GM12878 (cell line): ENCODE measurements at regions not wholly inside any gene's neighbourhood (a gene's known extent, or its start where the extent isn't known, plus 50 kb on each side); places are given as distances from the start of the nearest gene placed in this dataset.

Source experiments
- ATAC-seq: fragments of 200-7000 bp; cut with Tn5 transposase; 3 replicates; pipeline ENCODE4 v1.9.1; 2020; ENCODE audit warnings: mild to moderate bottlenecking, moderate library complexity
- BruUV-seq: library from RNA; stranded (reverse); fragments of 400-500 nt; replicated peaks from 2 replicates; lab custom pipeline; 2021; lab: Mats Ljungman, UMichigan
- CTCF ChIA-PET: fragments of 300-600 bp; sonication (Branson Sonifier 250); formaldehyde crosslinking; extraction: SDS; loops from one replicate; lab custom pipeline; 2021; ENCODE audit warnings: inconsistent platforms; lab: Yijun Ruan, JAX
- POLR2A ChIA-PET: fragments of 350-600 bp; formaldehyde crosslinking; extraction: SDS; loops from one replicate; lab custom pipeline; 2021; ENCODE audit warnings: inconsistent platforms; lab: Charles Lee
- RAD21 ChIA-PET: fragments of 300-600 bp; sonication (Branson Sonifier 250); formaldehyde crosslinking; loops from one replicate; lab custom pipeline; 2023; ENCODE audit warnings: antibody characterized with exemption; ENCODE audit not compliant: unreplicated experiment; lab: Charles Lee
- SMC1A ChIA-PET: fragments of 300-600 bp; sonication (Branson Sonifier 250); formaldehyde crosslinking; loops from one replicate; lab custom pipeline; 2023; ENCODE audit not compliant: unreplicated experiment, uncharacterized antibody; lab: Charles Lee
- DNase-seq: peaks from one replicate; pipeline ENCODE4 v3.0.0-alpha.2; 2011; ENCODE audit warnings: low read depth, low spot score
- FAIRE-seq: peaks from 3 replicates; lab custom pipeline; 2011; peaks lifted over from hg19 to GRCh38; lab: Jason Lieb, UNC
- H2AFZ ChIP-seq: 2 replicates; pipeline ENCODE4 v1.6.0; 2011; ENCODE audit warnings: low read depth, low read length, control low read depth; ENCODE audit not compliant: control insufficient read depth
- H3K27ac ChIP-seq: 2 replicates; pipeline ENCODE4 v1.5.1; 2011; ENCODE audit warnings: control low read depth; ENCODE audit not compliant: control insufficient read depth, insufficient read depth
- H3K27me3 ChIP-seq, 2 experiments: replicated peaks in 1 of 2; 2 replicates each; pipeline versions ENCODE4 v1.6.0 to v1.6.1; 2011; ENCODE audit warnings: low read length in 1 of 2; ENCODE audit not compliant: control insufficient read depth in 2 of 2, insufficient read depth in 2 of 2
- H3K36me3 ChIP-seq, 2 experiments: 2 replicates each; pipeline ENCODE4 v1.5.1; 2011; ENCODE audit warnings: low read length in 1 of 2; ENCODE audit not compliant: control insufficient read depth in 2 of 2, insufficient read depth in 2 of 2
- H3K4me1 ChIP-seq: 2 replicates; pipeline ENCODE4 v1.6.1; 2011; ENCODE audit warnings: mild to moderate bottlenecking, low read length, moderate library complexity, mixed read lengths; ENCODE audit not compliant: control insufficient read depth, insufficient read depth
- H3K4me2 ChIP-seq: 2 replicates; pipeline ENCODE4 v1.6.0; 2011; ENCODE audit warnings: control low read depth; ENCODE audit not compliant: control insufficient read depth, insufficient read depth
- H3K4me3 ChIP-seq: fragments of 200-600 bp; sonication (generic); 2 replicates; pipeline ENCODE4 v1.5.1; 2016
- H3K79me2 ChIP-seq: 2 replicates; pipeline ENCODE4 v1.6.0; 2011; ENCODE audit warnings: low read length; ENCODE audit not compliant: control insufficient read depth, insufficient read depth
- H3K9ac ChIP-seq: 2 replicates; pipeline ENCODE4 v1.8.0; 2011; ENCODE audit warnings: low read length, control low read depth, mixed read lengths; ENCODE audit not compliant: control insufficient read depth, insufficient read depth
- H3K9me3 ChIP-seq: replicated peaks from 3 replicates; pipeline ENCODE4 v1.5.1; 2011; ENCODE audit warnings: mild to moderate bottlenecking, low read length; ENCODE audit not compliant: control insufficient read depth, insufficient read depth
- H4K20me1 ChIP-seq: 2 replicates; pipeline ENCODE4 v1.6.0; 2011; ENCODE audit not compliant: control insufficient read depth, insufficient read depth
- CHD4 ChIP-seq: fragments of 200-600 bp; sonication (generic); IDR thresholded peaks from 2 replicates; pipeline ENCODE4 v1.6.1; 2016; ENCODE audit warnings: mild to moderate bottlenecking
- EP300 ChIP-seq, 2 experiments: fragments of 150-350 bp in 1 of 2; IDR thresholded peaks; 2 replicates each; pipeline ENCODE4 v1.6.1; 2011 to 2012; ENCODE audit warnings: low read depth in 2 of 2, low read length in 2 of 2, borderline replicate concordance in 1 of 2, improper control_type of control experiment in 1 of 2, inconsistent platforms in 1 of 2; ENCODE audit not compliant: control insufficient read depth in 1 of 2
- EZH2 ChIP-seq: IDR thresholded peaks from 2 replicates; pipeline ENCODE4 v1.6.1; 2012; ENCODE audit warnings: low read depth, mild to moderate bottlenecking, control low read depth, inconsistent platforms, low read length, borderline replicate concordance; ENCODE audit not compliant: control insufficient read depth
- MEF2B ChIP-seq: fragments of 450-650 bp; IDR thresholded peaks from 2 replicates; pipeline ENCODE4 v1.6.1; 2018; ENCODE audit warnings: mild to moderate bottlenecking, moderate library complexity; ENCODE audit not compliant: partially characterized antibody, poor library complexity, severe bottlenecking
- MYB ChIP-seq: fragments of 150-350 bp; IDR thresholded peaks from 2 replicates; pipeline ENCODE4 v1.6.1; 2014; ENCODE audit warnings: mild to moderate bottlenecking, low read depth, low read length, borderline replicate concordance
- NRF1 ChIP-seq: conservative IDR thresholded peaks from 2 replicates; pipeline ENCODE4 v1.6.1; 2011; ENCODE audit warnings: mild to moderate bottlenecking, low read depth, low read length, improper control_type of control experiment
- POLR2AphosphoS5 ChIP-seq: IDR thresholded peaks from 2 replicates; pipeline ENCODE4 v1.6.1; 2011; ENCODE audit warnings: mild to moderate bottlenecking, low read length, inconsistent platforms
- POU2F2 ChIP-seq: IDR thresholded peaks from 3 replicates; pipeline ENCODE4 v1.6.1; 2011; ENCODE audit warnings: low read depth, mild to moderate bottlenecking, low read length, borderline replicate concordance
- RELA ChIP-seq: fragments of 450-650 bp; IDR thresholded peaks from 2 replicates; pipeline ENCODE4 v1.8.0; 2014; ENCODE audit warnings: borderline replicate concordance; ENCODE audit not compliant: partially characterized antibody
- SIN3A ChIP-seq: IDR thresholded peaks from 2 replicates; pipeline ENCODE4 v1.6.1; 2012; ENCODE audit warnings: low read depth, low read length, improper control_type of control experiment
- SMAD5 ChIP-seq: IDR thresholded peaks from 2 replicates; pipeline ENCODE4 v1.6.1; 2016; ENCODE audit warnings: antibody characterized with exemption, low read depth
- STAT1 ChIP-seq: fragments of 450-650 bp; conservative IDR thresholded peaks from 2 replicates; pipeline ENCODE4 v1.6.1; 2014; ENCODE audit warnings: antibody characterized with exemption, mild to moderate bottlenecking
- ZNF217 ChIP-seq: fragments of 450-650 bp; IDR thresholded peaks from 2 replicates; pipeline ENCODE4 v1.6.1; 2017; ENCODE audit warnings: antibody characterized with exemption, mild to moderate bottlenecking
- WGBS: methylation state at CpG from one replicate; pipeline ENCODE4 v1.1.6; 2016; ENCODE audit warnings: low lambda C conversion rate; ENCODE audit not compliant: insufficient replicate concordance, insufficient coverage; ENCODE audit errors: missing lambda C conversion rate; 5-methylcytosine and 5-hydroxymethylcytosine counted together
- in situ Hi-C: fragments of 300-500 bp; cut with MboI; formaldehyde crosslinking; loops from 9 replicates; pipeline ENCODE4 v1.14.3; 2018; ENCODE audit warnings: mixed read lengths
- intact Hi-C: fragments of 100-400 bp; cut with micrococcal nuclease; formaldehyde crosslinking; loops from one replicate; pipeline ENCODE4 v1.14.2; 2022; ENCODE audit not compliant: unreplicated experiment
- TF ChIP-seq, protein P1 (sequence below): fragments of 150-350 bp; IDR thresholded peaks from 2 replicates; pipeline ENCODE4 v1.6.1; 2014; ENCODE audit warnings: mild to moderate bottlenecking, low read depth, low read length
- TF ChIP-seq, protein P2 (sequence below): fragments of 450-650 bp; IDR thresholded peaks from 2 replicates; pipeline ENCODE4 v1.6.1; 2018; ENCODE audit warnings: borderline replicate concordance, mild to moderate bottlenecking; ENCODE audit not compliant: partially characterized antibody
- TF ChIP-seq, protein P3 (sequence below): fragments of 450-650 bp; IDR thresholded peaks from 2 replicates; pipeline ENCODE4 v1.6.1; 2018; ENCODE audit warnings: mild to moderate bottlenecking, low read depth, moderate library complexity; ENCODE audit not compliant: partially characterized antibody
- TF ChIP-seq, protein P4 (sequence below): fragments of 450-650 bp; IDR thresholded peaks from 2 replicates; pipeline ENCODE4 v1.6.1; 2017; ENCODE audit warnings: borderline replicate concordance

DNA sequence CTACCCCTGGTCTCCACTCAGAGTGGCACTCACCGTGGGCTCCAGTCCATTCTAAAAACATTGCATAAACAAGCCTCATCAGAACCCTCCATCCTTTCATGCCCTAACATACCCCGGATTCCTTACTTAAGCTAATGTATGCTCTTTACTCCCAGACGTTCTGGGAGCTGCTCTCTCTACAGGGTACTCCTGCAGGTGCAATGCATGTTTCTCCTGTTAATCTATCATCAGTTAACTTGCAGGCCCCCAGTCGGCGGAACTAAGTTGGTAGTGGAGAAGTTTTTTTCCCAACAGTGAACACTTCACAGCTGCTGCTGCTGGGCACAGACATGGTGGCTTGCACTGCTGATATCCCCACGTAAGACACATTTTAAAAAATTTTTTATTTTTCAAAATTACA lies 161.6 kb upstream of the FAT1 start:
- ChIA-PET CTCF (no interaction called here), POLR2A (no interaction called here), SMC1A (interaction anchor here (0.8 to 1.5 kb wide), 2 partner anchors 10 to 12 kb away, joined by 3 to 5 read pairs; no protein-coding TSS in a partner anchor), RAD21 (no interaction called here)
- Histone ChIP-seq H3K27ac (no peak overlapping the region), H4K20me1 (no peaks in the 10 kb centered on the region), H2AFZ (no peak overlapping the region), H3K4me1 (no peaks in the 10 kb centered on the region), H3K36me3 (no peaks in the 10 kb centered on the region), H3K4me2 (no peak overlapping the region), H3K9ac (no peak overlapping the region), H3K27me3 (no peaks in the 10 kb centered on the region), H3K4me3 (no peak overlapping the region), H3K79me2 (no peaks in the 10 kb centered on the region), H3K9me3 (no peaks in the 10 kb centered on the region; the same call in 2 of the 3 replicates)
- in situ Hi-C loops = no loop called here
- ATAC-seq = no peak
- no peak for DNase-seq
- no peak for FAIRE-seq
- no TSS peak for BruUV-seq
- WGBS = 33% methylated on average over 6 of the region's 6 CpGs
- intact Hi-C loops = no loop called here
- TF ChIP-seq STAT1 = no peak
- TF ChIP-seq RELA = no peak
- TF ChIP-seq SMAD5 = no peak
- TF ChIP-seq, protein P1, sequence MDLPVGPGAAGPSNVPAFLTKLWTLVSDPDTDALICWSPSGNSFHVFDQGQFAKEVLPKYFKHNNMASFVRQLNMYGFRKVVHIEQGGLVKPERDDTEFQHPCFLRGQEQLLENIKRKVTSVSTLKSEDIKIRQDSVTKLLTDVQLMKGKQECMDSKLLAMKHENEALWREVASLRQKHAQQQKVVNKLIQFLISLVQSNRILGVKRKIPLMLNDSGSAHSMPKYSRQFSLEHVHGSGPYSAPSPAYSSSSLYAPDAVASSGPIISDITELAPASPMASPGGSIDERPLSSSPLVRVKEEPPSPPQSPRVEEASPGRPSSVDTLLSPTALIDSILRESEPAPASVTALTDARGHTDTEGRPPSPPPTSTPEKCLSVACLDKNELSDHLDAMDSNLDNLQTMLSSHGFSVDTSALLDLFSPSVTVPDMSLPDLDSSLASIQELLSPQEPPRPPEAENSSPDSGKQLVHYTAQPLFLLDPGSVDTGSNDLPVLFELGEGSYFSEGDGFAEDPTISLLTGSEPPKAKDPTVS = no peak
- TF ChIP-seq POLR2AphosphoS5 = no peak
- TF ChIP-seq MYB = no peak
- no peak for TF ChIP-seq SIN3A
- TF ChIP-seq NRF1 = no peak
- TF ChIP-seq, protein P2, sequence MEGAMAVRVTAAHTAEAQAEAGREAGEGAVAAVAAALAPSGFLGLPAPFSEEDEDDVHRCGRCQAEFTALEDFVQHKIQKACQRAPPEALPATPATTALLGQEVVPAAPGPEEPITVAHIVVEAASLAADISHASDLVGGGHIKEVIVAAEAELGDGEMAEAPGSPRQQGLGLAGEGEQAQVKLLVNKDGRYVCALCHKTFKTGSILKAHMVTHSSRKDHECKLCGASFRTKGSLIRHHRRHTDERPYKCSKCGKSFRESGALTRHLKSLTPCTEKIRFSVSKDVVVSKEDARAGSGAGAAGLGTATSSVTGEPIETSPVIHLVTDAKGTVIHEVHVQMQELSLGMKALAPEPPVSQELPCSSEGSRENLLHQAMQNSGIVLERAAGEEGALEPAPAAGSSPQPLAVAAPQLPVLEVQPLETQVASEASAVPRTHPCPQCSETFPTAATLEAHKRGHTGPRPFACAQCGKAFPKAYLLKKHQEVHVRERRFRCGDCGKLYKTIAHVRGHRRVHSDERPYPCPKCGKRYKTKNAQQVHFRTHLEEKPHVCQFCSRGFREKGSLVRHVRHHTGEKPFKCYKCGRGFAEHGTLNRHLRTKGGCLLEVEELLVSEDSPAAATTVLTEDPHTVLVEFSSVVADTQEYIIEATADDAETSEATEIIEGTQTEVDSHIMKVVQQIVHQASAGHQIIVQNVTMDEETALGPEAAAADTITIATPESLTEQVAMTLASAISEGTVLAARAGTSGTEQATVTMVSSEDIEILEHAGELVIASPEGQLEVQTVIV = no peak
- no peak for TF ChIP-seq ZNF217
- TF ChIP-seq, protein P3, sequence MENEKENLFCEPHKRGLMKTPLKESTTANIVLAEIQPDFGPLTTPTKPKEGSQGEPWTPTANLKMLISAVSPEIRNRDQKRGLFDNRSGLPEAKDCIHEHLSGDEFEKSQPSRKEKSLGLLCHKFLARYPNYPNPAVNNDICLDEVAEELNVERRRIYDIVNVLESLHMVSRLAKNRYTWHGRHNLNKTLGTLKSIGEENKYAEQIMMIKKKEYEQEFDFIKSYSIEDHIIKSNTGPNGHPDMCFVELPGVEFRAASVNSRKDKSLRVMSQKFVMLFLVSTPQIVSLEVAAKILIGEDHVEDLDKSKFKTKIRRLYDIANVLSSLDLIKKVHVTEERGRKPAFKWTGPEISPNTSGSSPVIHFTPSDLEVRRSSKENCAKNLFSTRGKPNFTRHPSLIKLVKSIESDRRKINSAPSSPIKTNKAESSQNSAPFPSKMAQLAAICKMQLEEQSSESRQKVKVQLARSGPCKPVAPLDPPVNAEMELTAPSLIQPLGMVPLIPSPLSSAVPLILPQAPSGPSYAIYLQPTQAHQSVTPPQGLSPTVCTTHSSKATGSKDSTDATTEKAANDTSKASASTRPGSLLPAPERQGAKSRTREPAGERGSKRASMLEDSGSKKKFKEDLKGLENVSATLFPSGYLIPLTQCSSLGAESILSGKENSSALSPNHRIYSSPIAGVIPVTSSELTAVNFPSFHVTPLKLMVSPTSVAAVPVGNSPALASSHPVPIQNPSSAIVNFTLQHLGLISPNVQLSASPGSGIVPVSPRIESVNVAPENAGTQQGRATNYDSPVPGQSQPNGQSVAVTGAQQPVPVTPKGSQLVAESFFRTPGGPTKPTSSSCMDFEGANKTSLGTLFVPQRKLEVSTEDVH = no peak
- TF ChIP-seq EP300 (IDR thresholded peaks at IDR 0.05; ENCODE audit: borderline replicate concordance in 1 of 2, control insufficient read depth in 1 of 2, low read depth in 2 of 2, low read length in 2 of 2) = no peak
- no peak for TF ChIP-seq MEF2B
- TF ChIP-seq EZH2 = no peak
- TF ChIP-seq POU2F2 = no peak
- TF ChIP-seq, protein P4, sequence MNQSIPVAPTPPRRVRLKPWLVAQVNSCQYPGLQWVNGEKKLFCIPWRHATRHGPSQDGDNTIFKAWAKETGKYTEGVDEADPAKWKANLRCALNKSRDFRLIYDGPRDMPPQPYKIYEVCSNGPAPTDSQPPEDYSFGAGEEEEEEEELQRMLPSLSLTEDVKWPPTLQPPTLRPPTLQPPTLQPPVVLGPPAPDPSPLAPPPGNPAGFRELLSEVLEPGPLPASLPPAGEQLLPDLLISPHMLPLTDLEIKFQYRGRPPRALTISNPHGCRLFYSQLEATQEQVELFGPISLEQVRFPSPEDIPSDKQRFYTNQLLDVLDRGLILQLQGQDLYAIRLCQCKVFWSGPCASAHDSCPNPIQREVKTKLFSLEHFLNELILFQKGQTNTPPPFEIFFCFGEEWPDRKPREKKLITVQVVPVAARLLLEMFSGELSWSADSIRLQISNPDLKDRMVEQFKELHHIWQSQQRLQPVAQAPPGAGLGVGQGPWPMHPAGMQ = no peak
- no peak for TF ChIP-seq CHD4
